GM12874 (cell line): ENCODE measurements at regions not wholly inside any gene's neighbourhood (a gene's known extent, or its start where the extent isn't known, plus 50 kb on each side); places are given as distances from the start of the nearest gene placed in this dataset.

Experiments
- CTCF ChIP-seq: IDR thresholded peaks from 2 replicates; pipeline ENCODE4 v1.5.1; 2011; ENCODE audit warnings: low read depth, mild to moderate bottlenecking, control low read depth, low read length, moderate library complexity; ENCODE audit not compliant: insufficient read depth

DNA sequence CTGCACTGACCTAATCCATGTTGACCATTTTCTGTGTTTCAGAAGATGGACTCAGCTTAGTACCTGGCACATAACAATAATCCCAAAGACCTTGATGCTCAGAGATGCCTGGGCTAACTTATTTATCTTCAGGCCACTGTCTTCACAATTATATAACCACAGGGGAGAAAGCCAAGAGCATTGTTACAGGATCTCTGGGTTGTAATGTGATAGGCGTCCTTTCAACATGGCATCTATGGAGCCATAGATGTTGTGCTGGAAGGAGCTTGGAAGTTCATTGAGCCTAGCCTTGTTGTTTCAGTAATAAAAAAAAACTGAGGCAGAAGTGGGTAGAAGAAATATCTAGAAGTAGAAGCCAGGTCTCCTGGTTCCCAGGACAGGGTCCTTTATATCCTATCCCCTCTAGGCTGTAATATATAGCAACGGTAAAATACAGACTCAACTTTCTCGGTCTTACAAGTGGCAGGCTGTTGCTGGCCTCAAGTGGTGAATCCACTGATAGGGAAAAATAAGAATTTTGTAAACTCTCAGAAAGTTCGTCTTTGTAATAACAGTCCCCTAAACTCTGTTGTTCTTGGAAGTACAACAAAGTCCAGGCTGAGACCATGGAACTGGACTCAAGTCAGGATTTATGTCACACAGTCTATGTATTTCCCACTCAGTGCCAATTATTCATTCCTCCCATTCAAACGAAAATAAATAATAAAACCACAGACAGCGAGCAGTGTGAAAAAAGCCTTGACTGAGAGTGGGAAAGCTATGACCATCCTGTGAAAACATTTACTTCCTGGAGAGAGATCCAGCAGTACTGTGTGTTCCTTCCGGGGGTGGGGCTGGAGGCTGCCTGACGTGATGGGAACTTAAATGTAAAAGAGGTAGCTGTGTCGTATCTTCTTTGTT lies 277.6 kb downstream of the REEP3 start:
- TF ChIP-seq CTCF: no peak

GRCh38 chr10:63799521-63800300 lies 278.5 kb downstream of the REEP3 start:
- no peak for TF ChIP-seq CTCF

- TF ChIP-seq CTCF: no peak
Measured at GRCh38 chr10:63801166-63801565, 280.0 kb downstream of the REEP3 start.

DNA sequence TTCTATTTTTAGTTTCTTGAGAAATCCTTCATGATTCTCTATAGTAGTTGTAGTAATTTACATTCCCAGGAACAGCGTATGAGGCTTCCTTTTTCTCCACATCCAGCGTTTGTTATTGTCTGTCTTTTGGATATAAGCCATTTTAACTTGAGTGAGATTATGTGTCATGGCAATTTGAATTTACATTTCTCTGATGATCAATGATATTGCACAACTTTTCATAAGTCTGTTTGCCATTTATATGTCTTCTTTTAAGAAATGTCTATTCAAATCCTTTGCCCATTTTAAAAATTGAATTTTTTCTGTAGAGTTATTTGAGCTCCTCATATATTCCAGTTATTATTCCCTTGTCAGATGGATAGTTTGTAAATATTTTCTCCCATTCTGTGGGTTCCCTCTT lies 285.1 kb downstream of the REEP3 start:
- TF ChIP-seq CTCF: no peak

DNA sequence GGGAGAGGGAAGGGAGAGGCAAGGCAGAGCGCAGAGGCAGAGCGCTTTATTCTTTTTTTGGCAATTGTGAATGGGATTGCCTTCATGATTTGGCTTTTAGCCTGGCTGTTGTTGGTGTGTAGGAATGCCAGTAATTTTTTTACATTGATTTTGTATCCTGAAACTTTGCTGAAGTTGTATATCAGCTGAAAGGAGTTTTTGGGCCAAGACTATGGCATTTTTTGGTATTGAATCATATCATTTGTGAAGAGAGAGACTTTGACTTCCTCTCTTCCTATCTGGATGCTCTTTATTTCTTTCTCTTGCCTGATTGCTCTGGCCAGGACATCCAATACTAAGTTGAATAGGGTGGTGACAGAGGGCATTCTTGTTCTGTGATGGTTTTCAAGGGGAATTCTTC lies 291.3 kb downstream of the REEP3 start:
- no peak for TF ChIP-seq CTCF

DNA sequence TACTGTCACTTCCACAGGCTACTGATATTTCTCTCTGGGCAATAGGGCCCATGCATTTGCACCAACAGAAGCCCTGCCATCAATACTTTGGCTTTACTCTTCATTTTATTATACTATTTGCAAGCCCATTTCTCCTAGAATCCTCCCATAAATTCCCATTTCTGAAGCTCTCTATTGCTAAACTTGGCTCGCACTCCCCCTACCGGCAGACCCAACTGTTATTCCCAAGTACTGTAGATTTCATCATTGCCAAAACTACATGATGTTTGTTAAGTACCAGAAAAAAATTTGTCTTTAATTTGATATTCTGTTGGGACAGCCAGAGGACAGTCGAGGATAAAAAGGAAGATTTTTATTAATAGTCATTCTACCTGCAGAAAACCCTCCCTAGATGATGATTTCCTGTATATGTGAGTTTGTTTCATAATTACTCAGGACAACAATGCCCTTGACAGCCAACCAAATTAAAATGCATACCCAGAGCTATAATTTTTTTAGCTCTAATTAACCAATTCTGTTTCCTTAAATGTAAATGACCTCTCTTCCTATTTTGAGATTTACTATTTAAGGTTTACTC lies 298.6 kb downstream of the REEP3 start:
- peak; percentile 66 for TF ChIP-seq CTCF

- TF ChIP-seq CTCF: no peak
Measured at GRCh38 chr10:63822496-63822895, 301.3 kb downstream of the REEP3 start.
